ENCODE measurements at regions not wholly inside any gene's neighbourhood (a gene's known extent, or its start where the extent isn't known, plus 50 kb on each side); places are given as distances from the start of the nearest gene placed in this dataset.

DNA sequence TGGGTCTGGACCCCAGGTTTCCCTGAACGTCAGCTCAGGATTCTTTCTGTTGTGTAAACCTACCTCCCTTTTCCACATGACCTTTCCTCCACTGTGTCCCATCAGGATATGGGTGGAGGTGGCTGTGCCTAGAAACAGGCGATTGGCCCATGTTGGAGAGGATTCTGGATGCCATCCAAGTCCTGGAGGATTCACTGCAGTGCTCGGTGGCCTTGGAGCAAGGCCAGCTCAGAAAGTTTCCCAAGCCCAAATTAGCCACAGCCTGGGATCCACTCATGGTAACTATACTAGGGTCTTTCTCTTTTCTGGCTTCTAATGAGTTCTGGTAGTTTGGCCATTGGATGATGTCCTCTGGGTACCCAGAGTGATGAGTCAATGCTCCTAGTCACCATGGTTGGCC is 141.6 kb downstream of the SNX19 start:
- DNase-seq (ENCODE audit: low spot score) = no peak

DNA sequence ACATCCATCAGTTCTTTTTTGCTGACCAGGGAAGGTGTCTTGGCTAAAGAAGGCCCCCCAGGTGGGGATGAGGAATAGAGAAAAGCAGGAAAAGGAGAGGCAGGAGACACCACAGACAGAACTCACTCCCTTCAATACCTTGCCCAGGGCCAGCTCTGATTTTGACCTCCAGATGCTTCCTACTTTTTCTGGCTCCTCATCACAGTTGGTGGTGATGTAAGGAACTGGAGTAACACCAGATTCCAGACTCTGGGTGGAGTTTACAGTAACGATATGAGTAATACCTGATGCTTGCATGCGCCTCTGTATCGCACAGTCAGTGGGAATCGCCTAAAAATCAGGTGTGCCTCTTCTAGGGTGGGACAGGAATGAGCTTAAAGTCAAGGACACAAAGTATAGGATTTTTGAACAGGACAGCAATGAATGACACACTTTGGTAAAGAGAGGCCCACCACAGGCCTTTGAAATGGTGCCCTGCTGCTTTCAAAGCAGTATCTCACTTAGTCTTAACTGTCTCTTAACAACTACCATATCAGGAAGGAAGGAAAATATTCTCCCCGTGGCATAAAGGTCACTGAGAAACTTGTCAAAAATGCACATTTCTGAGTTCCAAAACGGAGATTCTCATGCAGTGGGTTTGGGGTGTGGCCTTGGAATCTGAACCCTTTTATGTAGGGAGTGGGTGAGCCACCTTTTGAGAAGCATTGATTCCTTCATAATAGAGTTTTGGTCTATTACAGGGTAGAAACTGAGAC is 140.8 kb downstream of the SNX19 start:
- DNase-seq (ENCODE audit: low spot score) = peak; percentile 77

DNA sequence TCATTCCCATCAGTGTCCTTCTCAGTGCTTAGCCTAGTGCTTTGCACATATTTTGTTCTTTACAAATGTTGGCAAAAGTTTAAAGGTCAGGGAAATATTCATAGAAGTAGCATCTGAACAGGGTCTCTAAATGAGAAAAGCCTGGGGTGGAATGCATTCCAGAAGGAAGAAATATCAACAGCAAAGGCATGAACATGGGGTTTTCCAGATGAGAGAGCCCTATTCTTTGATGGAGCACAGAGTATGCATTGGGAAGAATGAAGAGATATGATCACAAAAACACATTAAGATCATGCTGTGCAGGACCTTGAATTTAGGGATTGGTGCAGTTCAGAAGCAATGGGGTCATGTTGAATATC is 140.2 kb downstream of the SNX19 start:
- DNase-seq (ENCODE audit: low spot score) = no peak

DNA sequence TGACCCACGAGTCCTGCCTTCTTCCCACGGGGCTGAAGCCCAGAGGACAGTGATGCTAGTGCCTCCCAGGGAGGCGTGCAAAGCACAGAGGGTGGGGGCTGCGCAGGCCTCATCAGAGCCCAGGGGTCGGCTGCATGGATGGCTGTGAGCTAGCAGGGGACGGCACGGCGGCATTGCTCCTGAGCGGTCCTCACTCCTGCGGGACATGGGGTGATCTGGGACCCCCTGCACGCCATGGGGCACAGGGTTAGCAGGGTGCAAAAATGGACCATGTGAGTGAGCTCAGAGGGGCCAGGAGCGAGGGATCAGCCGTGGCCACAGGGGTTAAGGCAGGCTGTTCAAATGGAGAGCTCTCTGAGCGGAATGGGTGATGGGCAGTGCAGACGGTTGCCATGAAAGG is 138.3 kb downstream of the SNX19 start:
- no peak for DNase-seq (ENCODE audit: low spot score)

DNA sequence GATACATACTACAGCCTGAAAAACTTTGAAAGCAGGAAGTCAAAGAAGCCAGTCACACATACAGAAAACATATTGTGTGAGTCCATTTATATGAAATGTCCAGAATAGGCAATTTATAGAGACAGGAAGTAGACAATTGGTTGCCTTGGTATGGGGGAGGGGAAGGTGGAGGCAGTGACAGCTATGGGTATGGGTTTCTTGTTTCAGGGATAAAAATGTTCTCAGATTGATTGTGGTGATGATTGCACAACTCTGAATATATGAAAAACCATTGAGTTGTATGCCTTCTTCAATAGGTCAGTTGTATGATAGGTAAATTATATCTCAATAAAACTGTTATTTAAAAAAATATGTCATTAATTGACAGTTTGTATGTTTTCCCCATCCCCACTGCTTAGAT is 137.6 kb downstream of the SNX19 start:
- DNase-seq (ENCODE audit: low spot score) = no peak

DNA sequence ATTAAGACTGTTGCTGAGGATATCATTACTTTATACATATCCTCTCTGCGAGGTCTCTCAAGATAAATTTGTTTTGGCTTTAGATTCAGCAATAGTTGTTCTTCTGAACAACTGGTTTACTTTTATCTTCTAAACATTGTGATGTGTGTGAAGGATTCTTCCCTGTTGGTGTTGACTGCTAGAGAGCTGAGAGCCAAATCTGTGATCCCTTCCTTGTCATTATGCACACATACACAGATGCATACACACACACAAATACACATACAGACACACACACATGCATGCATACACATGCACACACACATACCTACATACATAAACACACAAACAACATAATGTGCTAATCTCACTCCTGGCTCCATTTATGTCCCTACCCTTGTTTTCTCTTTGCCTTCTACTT is 137.0 kb downstream of the SNX19 start:
- no peak for DNase-seq (ENCODE audit: low spot score)

DNA sequence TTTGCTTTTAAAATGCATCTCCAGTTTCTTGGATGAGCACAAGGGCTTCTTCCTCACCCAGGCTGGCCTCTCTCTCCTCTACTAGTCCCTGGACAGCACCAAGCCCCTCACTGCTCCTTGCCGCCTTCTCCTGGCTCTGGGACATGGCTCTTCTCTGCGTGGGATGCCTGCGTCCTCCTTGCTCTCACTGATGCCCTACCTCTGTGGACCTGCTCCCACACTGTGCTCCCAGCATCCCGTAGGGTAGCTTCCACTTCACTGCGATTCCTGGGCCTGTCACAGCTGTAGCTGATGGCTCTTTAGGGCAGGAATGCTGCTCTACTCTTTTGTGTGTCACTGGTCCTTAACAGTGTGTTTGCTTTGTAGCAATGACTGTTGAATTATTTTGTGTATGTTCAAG is 136.3 kb downstream of the SNX19 start:
- no peak for DNase-seq (ENCODE audit: low spot score)

DNA sequence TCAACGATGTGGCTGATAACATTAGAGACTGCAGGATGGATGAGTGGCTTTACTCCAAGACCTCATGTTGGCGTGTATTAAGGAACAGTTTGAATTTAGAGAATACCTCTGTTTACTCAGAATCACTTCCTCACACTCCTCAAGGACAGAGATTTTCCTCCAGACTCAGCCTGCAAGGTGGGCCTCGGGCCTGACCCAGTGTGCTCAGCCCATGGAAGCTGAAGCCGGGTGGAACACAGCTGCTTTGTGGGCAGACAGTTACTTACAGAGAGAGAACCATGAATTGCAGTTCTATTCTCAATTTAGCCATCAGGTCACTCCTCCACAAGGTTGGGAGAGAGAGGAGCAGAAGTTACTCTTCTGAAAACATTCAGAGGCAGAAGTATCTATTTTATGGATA is 135.8 kb downstream of the SNX19 start:
- no peak for DNase-seq (ENCODE audit: low spot score)

DNA sequence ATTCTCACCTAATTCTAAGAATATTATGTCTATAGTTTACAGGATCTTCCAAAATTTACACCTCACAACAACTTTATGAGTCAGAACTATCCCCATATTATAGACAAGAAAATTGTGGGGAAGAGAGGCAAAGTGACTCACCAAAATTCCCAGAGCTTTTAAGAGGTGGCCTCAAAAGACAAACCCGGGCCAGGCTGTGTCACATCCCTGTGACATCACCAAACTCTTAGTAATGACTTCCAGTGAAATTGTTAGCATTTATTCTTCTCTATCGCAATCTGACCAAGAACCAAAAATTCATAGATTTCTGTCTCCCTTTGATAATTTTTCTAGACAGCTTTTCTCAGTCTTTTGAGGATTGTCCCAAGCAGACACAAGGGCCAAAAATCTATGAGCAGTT is 134.3 kb downstream of the SNX19 start:
- DNase-seq (ENCODE audit: low spot score) = peak; percentile 76

DNA sequence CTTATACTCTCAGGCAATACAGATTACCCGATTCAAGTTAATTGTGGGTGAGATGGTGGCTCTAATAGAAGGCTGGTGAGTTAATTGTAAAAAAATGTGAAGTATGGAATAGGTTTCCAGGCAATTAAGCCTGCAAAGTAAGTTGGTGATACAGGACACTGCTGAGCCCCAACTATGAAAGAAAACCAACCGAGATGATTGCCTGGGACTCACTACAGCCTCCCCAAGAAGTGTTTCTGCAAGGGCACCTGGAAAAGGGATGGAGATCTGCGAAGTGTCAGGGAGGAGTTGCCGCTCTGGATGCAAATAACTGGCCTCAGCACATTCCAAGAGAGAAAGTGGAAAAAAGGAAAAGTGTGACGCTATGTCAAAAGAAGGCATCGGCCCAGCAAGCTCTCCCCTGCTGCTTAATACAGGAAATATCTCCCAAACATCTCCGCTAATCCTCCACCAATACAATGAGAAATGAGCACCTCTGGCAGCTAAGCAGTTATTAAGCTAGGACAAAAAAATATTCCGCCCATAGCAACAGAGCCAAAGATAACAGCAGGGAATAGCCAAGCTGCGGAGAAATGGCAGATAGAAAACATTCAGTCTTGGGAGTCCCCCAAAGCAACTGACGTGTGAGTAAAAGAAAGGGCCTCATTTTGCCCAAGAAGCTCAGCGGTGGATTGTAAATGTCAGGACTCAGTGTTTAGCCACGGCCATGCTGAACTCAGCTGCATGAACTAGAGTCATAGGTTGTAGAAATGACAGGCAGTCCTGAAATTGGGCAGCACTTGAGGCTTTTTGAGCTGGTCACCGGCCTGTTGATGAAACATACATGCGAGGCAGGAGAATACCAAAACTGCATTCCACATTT is 133.7 kb downstream of the SNX19 start:
- peak; percentile 45 for DNase-seq (ENCODE audit: low spot score)

GRCh38 chr11:130783323-130783722 is 133.0 kb downstream of the SNX19 start:
- no peak for DNase-seq (ENCODE audit: low spot score)

- peak; percentile 27 for DNase-seq (ENCODE audit: low spot score)
Measured at GRCh38 chr11:130785380-130786116, 130.7 kb downstream of the SNX19 start.

- DNase-seq (ENCODE audit: low spot score) = no peak
Measured at GRCh38 chr11:130786586-130786985, 129.7 kb downstream of the SNX19 start.

GRCh38 chr11:130787092-130787616 is 129.1 kb downstream of the SNX19 start:
- DNase-seq (ENCODE audit: low spot score) = peak; percentile 65

DNA sequence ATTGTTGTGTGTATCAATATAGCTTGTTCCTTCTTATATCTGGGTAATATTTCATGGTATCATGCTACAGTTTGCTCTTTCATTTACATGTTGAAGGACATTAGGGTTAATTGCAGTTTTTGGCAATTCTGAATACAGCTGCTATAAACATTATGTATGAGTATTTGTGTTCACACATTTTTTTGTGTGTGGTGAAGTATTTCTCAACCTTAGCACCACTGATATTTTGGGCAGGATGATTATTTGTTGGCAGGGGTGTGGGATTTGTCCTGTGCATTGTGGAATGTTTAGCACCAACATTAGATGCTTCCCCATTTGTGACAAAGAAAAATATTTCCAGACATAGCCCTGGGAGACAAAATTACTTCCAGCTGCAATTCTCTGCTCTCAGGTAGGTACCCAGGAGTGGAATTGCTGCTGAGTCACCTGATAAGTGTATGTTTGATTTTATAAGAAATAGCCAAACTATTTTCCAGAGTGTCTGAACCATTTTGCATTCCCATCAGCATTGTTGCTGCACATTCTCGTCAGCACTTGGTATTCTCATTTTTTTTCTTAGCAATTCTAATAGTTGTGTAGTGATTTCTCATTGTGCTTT is 128.2 kb downstream of the SNX19 start:
- no peak for DNase-seq (ENCODE audit: low spot score)

- DNase-seq (ENCODE audit: low spot score) = no peak
Measured at GRCh38 chr11:130789056-130789640, 127.1 kb downstream of the SNX19 start.

DNA sequence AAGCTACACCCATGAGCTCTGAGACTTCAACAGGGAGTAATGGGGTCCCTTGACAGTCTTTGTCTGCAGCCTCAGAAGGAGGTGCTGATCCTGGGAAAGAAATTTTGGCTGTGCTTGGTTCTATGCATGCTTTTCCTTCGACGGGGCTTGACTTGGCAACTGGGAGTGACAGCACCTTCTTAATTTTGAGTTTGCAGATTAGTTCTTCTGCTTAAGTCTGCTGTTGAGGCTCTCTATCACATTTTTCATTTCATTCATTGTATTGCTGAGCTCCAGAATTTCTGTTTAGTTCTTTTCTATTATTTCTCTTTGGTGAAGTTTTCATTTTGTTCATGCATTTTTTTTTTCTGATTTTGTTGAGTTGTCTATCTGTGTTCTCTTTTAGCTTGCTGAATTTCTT is 125.6 kb downstream of the SNX19 start:
- DNase-seq (ENCODE audit: low spot score) = no peak

- no peak for DNase-seq (ENCODE audit: low spot score)
Measured at GRCh38 chr11:130792772-130793171, 123.5 kb downstream of the SNX19 start.

GRCh38 chr11:130796828-130797227 is 119.5 kb downstream of the SNX19 start:
- DNase-seq (ENCODE audit: low spot score) = no peak

- peak; percentile 88 for DNase-seq (ENCODE audit: low spot score)
Measured at GRCh38 chr11:130798280-130798679, 118.0 kb downstream of the SNX19 start.

- DNase-seq (ENCODE audit: low spot score) = no peak
Measured at GRCh38 chr11:130798801-130799200, 117.5 kb downstream of the SNX19 start.

Measured in A172 (cell line).